T-helper 1 cell treated with Interleukin-12 subunit alpha and Interleukin-12 subunit beta and Interleukin-4 antibody, amounts not matched to agents 30 μg/mL and 1 μg/mL, for 36 hours (primary cell): ENCODE measurements at regions not wholly inside any gene's neighbourhood (a gene's known extent, or its start where the extent isn't known, plus 50 kb on each side); places are given as distances from the start of the nearest gene placed in this dataset.

Source experiments
- H3K27ac Mint-ChIP-seq: one replicate; pipeline ENCODE4 v1.8.0; 2021; ENCODE audit warnings: mild to moderate bottlenecking, mixed read lengths
- H3K27me3 Mint-ChIP-seq: one replicate; pipeline ENCODE4 v1.8.0; 2021; ENCODE audit warnings: low read depth, mixed read lengths
- H3K36me3 Mint-ChIP-seq: one replicate; pipeline ENCODE4 v1.8.0; 2021; ENCODE audit warnings: low read depth, mixed read lengths
- H3K4me1 Mint-ChIP-seq: one replicate; pipeline ENCODE4 v1.8.0; 2021; ENCODE audit warnings: low read depth, mixed read lengths
- H3K4me3 Mint-ChIP-seq: one replicate; pipeline ENCODE4 v1.8.0; 2021; ENCODE audit warnings: mild to moderate bottlenecking, moderate library complexity, mixed read lengths
- H3K9me3 Mint-ChIP-seq: one replicate; pipeline ENCODE4 v1.8.0; 2021; ENCODE audit warnings: mixed read lengths

GRCh38 chr6:21996425-21997118, 300.3 kb downstream of the PRL start:
- no peak overlapping the region for H3K27ac Mint-ChIP-seq
- H3K27me3 Mint-ChIP-seq: peaks cover 4% of the 10 kb centered on the region
- no peaks in the 10 kb centered on the region for H3K36me3 Mint-ChIP-seq
- peaks cover 4% of the 10 kb centered on the region for H3K4me1 Mint-ChIP-seq
- no peak overlapping the region for H3K4me3 Mint-ChIP-seq
- H3K9me3 Mint-ChIP-seq: no peaks in the 10 kb centered on the region

- Mint-ChIP-seq H3K4me3 (no peak overlapping the region), H3K27me3 (peaks cover 6% of the 10 kb centered on the region), H3K27ac (no peak overlapping the region), H3K4me1 (no peaks in the 10 kb centered on the region), H3K36me3 (no peaks in the 10 kb centered on the region), H3K9me3 (no peaks in the 10 kb centered on the region)
Observed at GRCh38 chr6:21997119-21998037, 299.5 kb downstream of the PRL start.

- no peaks in the 10 kb centered on the region for H3K4me1 Mint-ChIP-seq
- H3K27ac Mint-ChIP-seq: no peak overlapping the region
- peaks cover 6% of the 10 kb centered on the region for H3K27me3 Mint-ChIP-seq
- H3K36me3 Mint-ChIP-seq: no peaks in the 10 kb centered on the region
- H3K9me3 Mint-ChIP-seq: no peaks in the 10 kb centered on the region
- H3K4me3 Mint-ChIP-seq: no peak overlapping the region
Observed at GRCh38 chr6:21998582-21998981, 298.3 kb downstream of the PRL start.

GRCh38 chr6:21999012-21999528, 297.8 kb downstream of the PRL start:
- H3K4me1 Mint-ChIP-seq: no peaks in the 10 kb centered on the region
- no peaks in the 10 kb centered on the region for H3K9me3 Mint-ChIP-seq
- H3K27ac Mint-ChIP-seq: no peak overlapping the region
- no peaks in the 10 kb centered on the region for H3K36me3 Mint-ChIP-seq
- peaks cover 6% of the 10 kb centered on the region for H3K27me3 Mint-ChIP-seq
- no peak overlapping the region for H3K4me3 Mint-ChIP-seq

- Mint-ChIP-seq H3K4me1 (no peaks in the 10 kb centered on the region), H3K4me3 (no peak overlapping the region), H3K27me3 (peaks cover 6% of the 10 kb centered on the region), H3K36me3 (no peaks in the 10 kb centered on the region), H3K27ac (no peak overlapping the region), H3K9me3 (no peaks in the 10 kb centered on the region)
Observed at GRCh38 chr6:21999741-22000140, 297.1 kb downstream of the PRL start.

GRCh38 chr6:22001396-22002027, 295.3 kb downstream of the PRL start:
- no peaks in the 10 kb centered on the region for H3K4me1 Mint-ChIP-seq
- peaks cover 6% of the 10 kb centered on the region for H3K27me3 Mint-ChIP-seq
- no peak overlapping the region for H3K27ac Mint-ChIP-seq
- no peaks in the 10 kb centered on the region for H3K9me3 Mint-ChIP-seq
- no peak overlapping the region for H3K4me3 Mint-ChIP-seq
- H3K36me3 Mint-ChIP-seq: no peaks in the 10 kb centered on the region

DNA sequence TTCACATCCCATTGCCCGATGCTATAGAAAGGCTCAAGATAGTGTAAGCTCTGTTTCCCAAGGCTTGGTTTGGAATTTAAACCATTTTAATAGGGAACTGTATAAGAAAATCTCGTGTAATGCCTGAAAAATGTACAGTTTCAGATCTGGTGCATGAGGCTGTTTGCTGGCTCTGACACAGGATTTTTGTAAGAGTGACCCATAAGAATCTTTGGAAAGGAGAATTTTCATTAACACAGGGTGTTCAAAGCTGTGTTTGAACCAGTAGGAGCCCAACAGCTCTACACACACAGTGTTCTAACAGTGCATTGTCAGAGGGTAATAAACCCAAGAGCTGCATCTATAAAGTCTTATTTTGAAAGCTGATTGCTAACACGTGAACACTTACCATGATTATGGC, 293.5 kb downstream of the PRL start:
- Mint-ChIP-seq H3K36me3 (no peaks in the 10 kb centered on the region), H3K4me1 (no peaks in the 10 kb centered on the region), H3K9me3 (no peaks in the 10 kb centered on the region), H3K27me3 (peaks cover 6% of the 10 kb centered on the region), H3K27ac (no peak overlapping the region), H3K4me3 (no peak overlapping the region)

DNA sequence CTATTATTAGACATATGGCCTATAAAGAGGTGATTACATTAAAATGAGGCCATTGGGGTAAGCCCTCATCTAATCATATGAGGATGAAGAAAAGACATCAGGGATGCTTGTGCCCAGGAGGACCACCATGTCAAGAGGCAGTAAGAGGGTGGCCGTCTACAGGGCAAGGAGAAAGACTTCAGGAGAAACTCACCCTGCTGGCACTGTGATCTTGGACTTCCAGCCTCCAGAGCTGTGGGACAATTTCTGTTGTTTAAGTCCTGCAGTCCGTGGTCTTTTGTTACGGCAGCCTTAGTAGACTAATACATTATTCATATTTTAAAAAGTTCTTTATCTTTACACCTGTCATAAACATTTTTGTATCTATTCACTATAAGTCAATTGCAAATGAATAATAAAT, 290.0 kb downstream of the PRL start:
- Mint-ChIP-seq H3K9me3 (no peaks in the 10 kb centered on the region), H3K27me3 (no peaks in the 10 kb centered on the region), H3K4me3 (no peak overlapping the region), H3K36me3 (no peaks in the 10 kb centered on the region), H3K4me1 (no peaks in the 10 kb centered on the region), H3K27ac (no peak overlapping the region)

- Mint-ChIP-seq H3K36me3 (no peaks in the 10 kb centered on the region), H3K4me1 (no peaks in the 10 kb centered on the region), H3K27ac (no peak overlapping the region), H3K4me3 (no peak overlapping the region), H3K27me3 (no peaks in the 10 kb centered on the region), H3K9me3 (no peaks in the 10 kb centered on the region)
Observed at GRCh38 chr6:22007469-22007868, 289.4 kb downstream of the PRL start.

DNA sequence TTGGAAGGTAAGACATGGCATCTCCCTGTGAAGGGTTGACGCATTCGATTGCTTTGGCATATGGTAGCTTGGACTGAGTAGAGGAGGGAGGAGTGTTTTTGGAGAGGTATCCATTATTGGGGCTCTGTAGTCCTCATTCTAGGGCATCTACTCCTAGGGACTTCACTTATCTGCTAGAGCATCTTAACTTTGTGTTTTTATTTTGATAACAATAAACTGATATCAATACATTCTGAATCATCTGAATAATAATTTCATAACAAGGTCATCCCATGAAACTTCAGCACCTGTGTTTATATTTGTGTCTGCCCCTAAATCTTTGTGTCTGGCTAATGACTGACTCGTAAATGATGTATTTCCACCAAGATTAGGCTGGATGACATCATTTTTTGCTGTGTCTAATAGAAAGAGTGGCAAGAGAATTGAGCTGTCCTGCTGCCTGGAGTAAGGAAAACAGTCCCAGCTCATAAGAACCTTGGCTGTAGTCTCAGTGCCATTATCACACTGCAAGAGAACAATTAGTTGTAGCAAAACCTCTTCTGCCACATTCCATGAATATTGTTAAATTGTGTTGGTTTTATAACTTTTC, 288.5 kb downstream of the PRL start:
- Mint-ChIP-seq H3K27ac (no peak overlapping the region), H3K4me1 (no peaks in the 10 kb centered on the region), H3K9me3 (no peaks in the 10 kb centered on the region), H3K36me3 (no peaks in the 10 kb centered on the region), H3K27me3 (no peaks in the 10 kb centered on the region), H3K4me3 (no peak overlapping the region)

- Mint-ChIP-seq H3K4me1 (no peaks in the 10 kb centered on the region), H3K9me3 (no peaks in the 10 kb centered on the region)
Observed at GRCh38 chr6:22010102-22010501, 286.7 kb downstream of the PRL start.

DNA sequence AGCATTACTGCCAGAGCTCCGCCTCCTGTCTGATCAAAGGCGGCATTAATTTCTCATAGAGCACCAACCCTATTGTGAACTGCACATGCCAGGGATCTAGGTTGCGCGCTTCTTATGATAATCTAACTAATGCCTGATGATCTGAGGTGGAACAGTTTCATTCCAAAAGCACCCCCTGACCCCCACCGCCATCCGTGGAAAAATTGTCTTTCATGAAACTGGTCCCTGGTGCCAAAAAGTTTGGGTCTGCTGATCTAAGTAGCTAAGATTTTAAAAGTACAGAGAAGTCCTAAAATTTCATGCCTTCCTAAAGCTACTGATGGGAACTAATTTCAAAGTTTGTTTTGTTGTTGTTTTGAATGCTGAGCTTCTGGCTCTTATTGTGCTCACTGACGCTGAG, 281.6 kb downstream of the PRL start:
- no peak overlapping the region for H3K4me3 Mint-ChIP-seq
- no peaks in the 10 kb centered on the region for H3K9me3 Mint-ChIP-seq

More at GRCh38 chr6:22010102-22010501, 286.7 kb downstream of the PRL start:
- H3K27me3 Mint-ChIP-seq: no peaks in the 10 kb centered on the region
- H3K4me3 Mint-ChIP-seq: no peak overlapping the region
- no peaks in the 10 kb centered on the region for H3K36me3 Mint-ChIP-seq
- H3K27ac Mint-ChIP-seq: no peak overlapping the region

GRCh38 chr6:22015944-22016343, 280.9 kb downstream of the PRL start:
- no peaks in the 10 kb centered on the region for H3K9me3 Mint-ChIP-seq
- no peaks in the 10 kb centered on the region for H3K4me1 Mint-ChIP-seq
- no peak overlapping the region for H3K27ac Mint-ChIP-seq
- H3K4me3 Mint-ChIP-seq: no peak overlapping the region
- no peaks in the 10 kb centered on the region for H3K27me3 Mint-ChIP-seq
- H3K36me3 Mint-ChIP-seq: no peaks in the 10 kb centered on the region

More for the DNA sequence above, 281.6 kb downstream of the PRL start:
- Mint-ChIP-seq H3K4me1 (no peaks in the 10 kb centered on the region), H3K27ac (no peak overlapping the region), H3K36me3 (no peaks in the 10 kb centered on the region), H3K27me3 (no peaks in the 10 kb centered on the region)

DNA sequence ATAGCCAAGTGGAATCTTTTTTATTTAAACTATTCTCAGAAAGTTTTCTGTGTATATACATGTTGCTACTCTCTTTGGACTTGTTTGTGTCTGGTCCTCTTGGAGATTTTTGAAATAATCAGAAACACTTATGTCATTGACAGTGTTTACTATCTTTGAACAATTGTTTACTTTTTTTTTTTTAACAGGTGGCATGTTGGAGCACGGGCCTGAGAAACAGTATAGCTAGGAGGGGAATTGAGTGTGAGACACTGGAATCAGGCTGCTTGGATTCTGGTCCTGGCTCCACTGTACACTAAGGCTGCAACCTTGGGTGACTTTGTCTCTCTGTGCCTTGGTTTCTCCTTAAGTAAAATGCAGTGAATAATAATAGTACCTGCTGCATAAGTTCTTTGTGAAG, 279.6 kb downstream of the PRL start:
- Mint-ChIP-seq H3K36me3 (peaks cover 2% of the 10 kb centered on the region), H3K27ac (no peak overlapping the region), H3K27me3 (no peaks in the 10 kb centered on the region), H3K4me3 (no peak overlapping the region), H3K4me1 (no peaks in the 10 kb centered on the region), H3K9me3 (peaks cover 4% of the 10 kb centered on the region)
